ENCODE measurements at regions not wholly inside any gene's neighbourhood (a gene's known extent, or its start where the extent isn't known, plus 50 kb on each side); places are given as distances from the start of the nearest gene placed in this dataset.

DNA sequence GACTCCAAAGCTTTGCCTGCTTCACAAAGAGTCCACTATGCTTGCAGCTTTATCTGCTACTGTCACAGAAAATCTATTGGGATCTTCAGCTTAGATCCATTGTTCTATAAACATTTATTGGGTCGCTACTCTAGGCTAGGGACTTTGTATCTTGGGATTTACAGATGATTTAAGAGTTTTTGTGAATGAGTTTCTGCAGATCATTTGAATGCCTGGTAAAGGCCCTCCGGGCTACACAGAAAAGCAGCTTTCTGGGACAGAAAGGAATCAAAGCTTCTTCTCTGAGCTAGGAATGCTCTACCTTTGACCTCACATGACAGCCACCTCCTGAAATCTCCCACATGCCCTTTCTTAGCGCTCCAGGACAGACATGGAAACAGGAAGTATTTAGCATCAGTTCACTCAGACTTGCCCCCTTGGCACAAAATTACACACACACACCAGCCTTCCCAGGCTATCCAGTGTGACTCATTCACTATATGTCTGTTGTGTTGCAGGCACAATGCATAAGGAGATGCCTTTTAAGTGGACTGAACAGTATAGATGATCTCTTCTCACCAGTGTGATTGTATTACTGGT is 492.4 kb downstream of the DACH1 start:
- TF ChIP-seq MXI1 (IDR thresholded peaks at IDR 0.05; ENCODE audit: borderline replicate concordance, low read depth, low read length) (no peak), MTA3 (CRISPR knock-in tag; IDR thresholded peaks at IDR 0.05) (no peak), POLR2A (IDR thresholded peaks at IDR 0.05; ENCODE audit: insufficient read depth in 1 of 2, low read depth in 2 of 2, low read length in 2 of 2) (no peak), SNAPC4 (CRISPR knock-in tag; IDR thresholded peaks at IDR 0.05) (no peak), ZNF121 (CRISPR knock-in tag; IDR thresholded peaks at IDR 0.05) (no peak)
- TF ChIP-seq, protein P1, sequence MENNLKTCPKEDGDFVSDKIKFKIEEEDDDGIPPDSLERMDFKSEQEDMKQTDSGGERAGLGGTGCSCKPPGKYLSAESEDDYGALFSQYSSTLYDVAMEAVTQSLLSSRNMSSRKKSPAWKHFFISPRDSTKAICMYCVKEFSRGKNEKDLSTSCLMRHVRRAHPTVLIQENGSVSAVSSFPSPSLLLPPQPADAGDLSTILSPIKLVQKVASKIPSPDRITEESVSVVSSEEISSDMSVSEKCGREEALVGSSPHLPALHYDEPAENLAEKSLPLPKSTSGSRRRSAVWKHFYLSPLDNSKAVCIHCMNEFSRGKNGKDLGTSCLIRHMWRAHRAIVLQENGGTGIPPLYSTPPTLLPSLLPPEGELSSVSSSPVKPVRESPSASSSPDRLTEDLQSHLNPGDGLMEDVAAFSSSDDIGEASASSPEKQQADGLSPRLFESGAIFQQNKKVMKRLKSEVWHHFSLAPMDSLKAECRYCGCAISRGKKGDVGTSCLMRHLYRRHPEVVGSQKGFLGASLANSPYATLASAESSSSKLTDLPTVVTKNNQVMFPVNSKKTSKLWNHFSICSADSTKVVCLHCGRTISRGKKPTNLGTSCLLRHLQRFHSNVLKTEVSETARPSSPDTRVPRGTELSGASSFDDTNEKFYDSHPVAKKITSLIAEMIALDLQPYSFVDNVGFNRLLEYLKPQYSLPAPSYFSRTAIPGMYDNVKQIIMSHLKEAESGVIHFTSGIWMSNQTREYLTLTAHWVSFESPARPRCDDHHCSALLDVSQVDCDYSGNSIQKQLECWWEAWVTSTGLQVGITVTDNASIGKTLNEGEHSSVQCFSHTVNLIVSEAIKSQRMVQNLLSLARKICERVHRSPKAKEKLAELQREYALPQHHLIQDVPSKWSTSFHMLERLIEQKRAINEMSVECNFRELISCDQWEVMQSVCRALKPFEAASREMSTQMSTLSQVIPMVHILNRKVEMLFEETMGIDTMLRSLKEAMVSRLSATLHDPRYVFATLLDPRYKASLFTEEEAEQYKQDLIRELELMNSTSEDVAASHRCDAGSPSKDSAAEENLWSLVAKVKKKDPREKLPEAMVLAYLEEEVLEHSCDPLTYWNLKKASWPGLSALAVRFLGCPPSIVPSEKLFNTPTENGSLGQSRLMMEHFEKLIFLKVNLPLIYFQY (CRISPR knock-in tag; IDR thresholded peaks at IDR 0.05; ENCODE audit: borderline replicate concordance) = no peak
- TF ChIP-seq, protein P2, sequence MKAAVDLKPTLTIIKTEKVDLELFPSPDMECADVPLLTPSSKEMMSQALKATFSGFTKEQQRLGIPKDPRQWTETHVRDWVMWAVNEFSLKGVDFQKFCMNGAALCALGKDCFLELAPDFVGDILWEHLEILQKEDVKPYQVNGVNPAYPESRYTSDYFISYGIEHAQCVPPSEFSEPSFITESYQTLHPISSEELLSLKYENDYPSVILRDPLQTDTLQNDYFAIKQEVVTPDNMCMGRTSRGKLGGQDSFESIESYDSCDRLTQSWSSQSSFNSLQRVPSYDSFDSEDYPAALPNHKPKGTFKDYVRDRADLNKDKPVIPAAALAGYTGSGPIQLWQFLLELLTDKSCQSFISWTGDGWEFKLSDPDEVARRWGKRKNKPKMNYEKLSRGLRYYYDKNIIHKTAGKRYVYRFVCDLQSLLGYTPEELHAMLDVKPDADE (CRISPR knock-in tag; IDR thresholded peaks at IDR 0.05) = no peak
